RWPE2 (cell line): ENCODE measurements at regions not wholly inside any gene's neighbourhood (a gene's known extent, or its start where the extent isn't known, plus 50 kb on each side); places are given as distances from the start of the nearest gene placed in this dataset.
A peak's percentile ranks its signal among the peaks of the same experiment; 100 is the strongest.

Experiments used
- ATAC-seq: fragments of 200-7000 bp; cut with Tn5 transposase; 3 replicates; pipeline ENCODE4 v1.9.1; 2021; ENCODE audit warnings: low read depth
- DNase-seq: peaks from one replicate; pipeline ENCODE4 v3.0.0-alpha.2; 2020; ENCODE audit warnings: low spot score
- H3K27ac ChIP-seq: fragments of 450-650 bp; 2 replicates; pipeline ENCODE4 v1.5.1; 2017; ENCODE audit warnings: mild to moderate bottlenecking; ENCODE audit not compliant: poor library complexity, severe bottlenecking
- H3K27me3 ChIP-seq: fragments of 250-450 bp; sonication (Bioruptor Pico); 2 replicates; pipeline ENCODE4 v1.5.1; 2021; ENCODE audit warnings: mild to moderate bottlenecking, moderate library complexity; ENCODE audit not compliant: insufficient read depth, poor library complexity, severe bottlenecking
- H3K36me3 ChIP-seq: fragments of 250-450 bp; sonication (Bioruptor Pico); 2 replicates; pipeline ENCODE4 v1.5.1; 2020; ENCODE audit warnings: low read depth, mild to moderate bottlenecking, moderate library complexity
- H3K4me1 ChIP-seq: fragments of 250-450 bp; sonication (Bioruptor Pico); 2 replicates; pipeline ENCODE4 v1.5.1; 2021; ENCODE audit warnings: mild to moderate bottlenecking, moderate library complexity; ENCODE audit not compliant: insufficient read depth, poor library complexity, severe bottlenecking
- H3K4me3 ChIP-seq: fragments of 250-450 bp; sonication (Bioruptor Pico); 2 replicates; pipeline ENCODE4 v1.5.1; 2021; ENCODE audit warnings: mild to moderate bottlenecking, moderate library complexity; ENCODE audit not compliant: severe bottlenecking
- H3K9me3 ChIP-seq: fragments of 250-450 bp; sonication (Bioruptor Pico); 2 replicates; pipeline ENCODE4 v1.5.1; 2021; ENCODE audit warnings: mild to moderate bottlenecking, moderate library complexity; ENCODE audit not compliant: severe bottlenecking
- TF ChIP-seq, protein P1 (sequence below): fragments of 450-650 bp; IDR thresholded peaks from one replicate; pipeline ENCODE4 v1.5.1; 2017; ENCODE audit warnings: mild to moderate bottlenecking, moderate library complexity; ENCODE audit not compliant: poor library complexity, severe bottlenecking

DNA sequence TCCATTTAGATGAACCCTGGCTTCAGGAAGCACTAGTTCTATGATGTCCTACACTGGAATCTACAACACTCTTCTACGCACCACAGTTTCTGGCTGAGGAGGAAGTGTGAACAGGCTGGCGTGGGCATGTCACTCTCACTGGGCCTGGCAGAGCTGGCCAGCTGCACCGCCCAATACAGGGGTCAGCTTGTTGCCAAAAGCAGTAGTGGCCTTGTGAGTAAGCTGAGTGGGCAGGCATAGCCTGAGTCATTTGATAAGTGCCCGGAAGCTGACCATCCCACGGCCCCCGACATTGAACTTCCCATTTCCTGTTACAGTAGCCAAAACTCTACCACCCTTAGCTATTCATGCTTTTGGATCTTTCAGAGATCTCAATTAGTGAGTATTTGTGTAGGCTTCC is 240.9 kb upstream of the SERP2 start:
- TF ChIP-seq, protein P1, sequence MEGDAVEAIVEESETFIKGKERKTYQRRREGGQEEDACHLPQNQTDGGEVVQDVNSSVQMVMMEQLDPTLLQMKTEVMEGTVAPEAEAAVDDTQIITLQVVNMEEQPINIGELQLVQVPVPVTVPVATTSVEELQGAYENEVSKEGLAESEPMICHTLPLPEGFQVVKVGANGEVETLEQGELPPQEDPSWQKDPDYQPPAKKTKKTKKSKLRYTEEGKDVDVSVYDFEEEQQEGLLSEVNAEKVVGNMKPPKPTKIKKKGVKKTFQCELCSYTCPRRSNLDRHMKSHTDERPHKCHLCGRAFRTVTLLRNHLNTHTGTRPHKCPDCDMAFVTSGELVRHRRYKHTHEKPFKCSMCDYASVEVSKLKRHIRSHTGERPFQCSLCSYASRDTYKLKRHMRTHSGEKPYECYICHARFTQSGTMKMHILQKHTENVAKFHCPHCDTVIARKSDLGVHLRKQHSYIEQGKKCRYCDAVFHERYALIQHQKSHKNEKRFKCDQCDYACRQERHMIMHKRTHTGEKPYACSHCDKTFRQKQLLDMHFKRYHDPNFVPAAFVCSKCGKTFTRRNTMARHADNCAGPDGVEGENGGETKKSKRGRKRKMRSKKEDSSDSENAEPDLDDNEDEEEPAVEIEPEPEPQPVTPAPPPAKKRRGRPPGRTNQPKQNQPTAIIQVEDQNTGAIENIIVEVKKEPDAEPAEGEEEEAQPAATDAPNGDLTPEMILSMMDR = no peak
- no peak for DNase-seq
- H3K4me1 ChIP-seq = peaks cover 7% of the 10 kb centered on the region
- no peak overlapping the region for H3K4me3 ChIP-seq
- ATAC-seq = no peak
- H3K9me3 ChIP-seq = no peaks in the 10 kb centered on the region
- no peaks in the 10 kb centered on the region for H3K36me3 ChIP-seq
- peak overlapping the region; percentile 16 for H3K27ac ChIP-seq
- H3K27me3 ChIP-seq = no peaks in the 10 kb centered on the region

DNA sequence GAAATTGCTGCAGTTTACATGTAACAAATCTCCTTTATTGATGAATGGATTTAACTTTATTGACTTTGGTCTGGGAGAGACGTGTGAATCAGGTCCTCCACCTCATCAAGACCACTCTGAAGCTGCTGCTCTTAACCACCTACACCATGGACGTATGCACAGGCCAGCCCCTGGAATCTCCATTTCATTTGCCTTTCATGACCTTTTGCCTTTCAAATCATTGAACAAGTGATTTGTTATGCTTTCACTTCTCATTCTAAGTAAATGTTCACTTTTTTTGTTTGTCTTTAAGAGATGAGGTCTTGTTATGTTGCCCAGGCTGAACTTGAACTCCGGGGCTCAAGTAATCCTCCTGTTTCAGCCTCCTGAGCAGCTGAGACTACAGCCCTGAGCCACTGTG is 240.0 kb upstream of the SERP2 start:
- Histone ChIP-seq H3K27me3 (no peaks in the 10 kb centered on the region), H3K4me1 (peaks cover 7% of the 10 kb centered on the region), H3K4me3 (no peak overlapping the region), H3K36me3 (no peaks in the 10 kb centered on the region), H3K27ac (no peak overlapping the region), H3K9me3 (no peaks in the 10 kb centered on the region)
- no peak for DNase-seq
- ATAC-seq = no peak
- TF ChIP-seq, protein P1 = no peak

- no peaks in the 10 kb centered on the region for H3K9me3 ChIP-seq
- TF ChIP-seq, protein P1 = no peak
- H3K27ac ChIP-seq = no peak overlapping the region
- ATAC-seq (no peak), DNase-seq (no peak)
- peaks cover 7% of the 10 kb centered on the region for H3K4me1 ChIP-seq
- no peaks in the 10 kb centered on the region for H3K36me3 ChIP-seq
- no peaks in the 10 kb centered on the region for H3K27me3 ChIP-seq
- no peak overlapping the region for H3K4me3 ChIP-seq
Measured at GRCh38 chr13:44135566-44135965, 238.1 kb upstream of the SERP2 start.

- no peak for ATAC-seq
- no peak overlapping the region for H3K4me3 ChIP-seq
- H3K4me1 ChIP-seq = peaks cover 12% of the 10 kb centered on the region
- no peaks in the 10 kb centered on the region for H3K9me3 ChIP-seq
- no peaks in the 10 kb centered on the region for H3K27me3 ChIP-seq
- no peak for DNase-seq
- no peak overlapping the region for H3K27ac ChIP-seq
- TF ChIP-seq, protein P1 = no peak
- no peaks in the 10 kb centered on the region for H3K36me3 ChIP-seq
Measured at GRCh38 chr13:44136696-44137268, 236.8 kb upstream of the SERP2 start.

DNA sequence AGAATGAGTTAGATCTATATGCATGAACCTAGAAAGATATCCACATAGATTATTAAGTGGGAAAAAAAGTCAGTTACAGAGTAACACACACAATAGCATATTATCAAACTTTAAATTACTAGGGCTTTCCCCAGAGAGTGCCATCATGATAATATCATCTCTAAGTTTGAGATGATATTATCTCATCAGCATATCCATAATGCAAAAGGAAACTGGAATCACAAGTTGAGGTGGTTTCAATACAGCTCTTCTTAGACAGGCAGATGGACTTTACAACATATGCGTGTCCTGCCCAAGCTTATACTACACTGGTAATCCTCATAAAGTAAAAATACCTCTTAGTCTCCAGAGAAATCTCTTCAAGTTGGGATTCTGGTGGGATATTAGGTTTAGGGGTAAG is 236.2 kb upstream of the SERP2 start:
- Histone ChIP-seq H3K36me3 (no peaks in the 10 kb centered on the region), H3K27ac (no peak overlapping the region), H3K4me3 (no peak overlapping the region), H3K9me3 (no peaks in the 10 kb centered on the region), H3K27me3 (no peaks in the 10 kb centered on the region), H3K4me1 (peaks cover 12% of the 10 kb centered on the region)
- TF ChIP-seq, protein P1 = no peak
- DNase-seq = no peak
- no peak for ATAC-seq
